ENCODE measurements at regions not wholly inside any gene's neighbourhood (a gene's known extent, or its start where the extent isn't known, plus 50 kb on each side); places are given as distances from the start of the nearest gene placed in this dataset.

- no peaks in the 10 kb centered on the region for H3K4me1 ChIP-seq (ENCODE audit: insufficient read depth, low read length)
- H3K4me3 ChIP-seq (ENCODE audit: low read length): no peak overlapping the region
- no peak for DNase-seq
- Mint-ChIP-seq H3K9me3 (peaks cover 0 to 3% (median 0%) of the 10 kb centered on the region in 5 donors), H3K4me3 (no peak overlapping the region), H3K27me3 (peaks cover 0 to 5% of the 10 kb centered on the region in 2 donors), H3K36me3 (peaks cover 0 to 3% (median 0%) of the 10 kb centered on the region in 3 donors), H3K4me1 (no peaks in the 10 kb centered on the region), H3K27ac (no peak overlapping the region)
- no peak overlapping the region for H3K27ac ChIP-seq (ENCODE audit: low read depth, low read length)
- H3K36me3 ChIP-seq (ENCODE audit: insufficient read depth, low read length): no peaks in the 10 kb centered on the region
- no peaks in the 10 kb centered on the region for H3K9me3 ChIP-seq (ENCODE audit: low read length)
- H3K27me3 ChIP-seq (ENCODE audit: insufficient read depth, low read length, poor library complexity, severe bottlenecking): no peaks in the 10 kb centered on the region
- ChIA-PET CTCF (no interaction called here), POLR2A (no interaction called here)
Observed at GRCh38 chr13:31528758-31529157, 210.6 kb upstream of the RXFP2 start.

GRCh38 chr13:31530922-31531321 is 208.4 kb upstream of the RXFP2 start:
- H3K36me3 ChIP-seq (ENCODE audit: insufficient read depth, low read length): no peaks in the 10 kb centered on the region
- no peaks in the 10 kb centered on the region for H3K4me1 ChIP-seq (ENCODE audit: insufficient read depth, low read length)
- no peak overlapping the region for H3K4me3 ChIP-seq (ENCODE audit: low read length)
- Mint-ChIP-seq H3K4me1 (no peaks in the 10 kb centered on the region), H3K36me3 (no peaks in the 10 kb centered on the region), H3K27me3 (peaks cover 2 to 7% of the 10 kb centered on the region in 2 donors), H3K27ac (no peak overlapping the region), H3K4me3 (no peak overlapping the region), H3K9me3 (peaks cover 0 to 3% (median 0%) of the 10 kb centered on the region in 5 donors)
- no peaks in the 10 kb centered on the region for H3K9me3 ChIP-seq (ENCODE audit: low read length)
- H3K27ac ChIP-seq (ENCODE audit: low read depth, low read length): no peak overlapping the region
- POLR2A ChIA-PET: no interaction called here
- CTCF ChIA-PET: no interaction called here
- DNase-seq: no peak
- no peaks in the 10 kb centered on the region for H3K27me3 ChIP-seq (ENCODE audit: insufficient read depth, low read length, poor library complexity, severe bottlenecking)

GRCh38 chr13:31537052-31537451 is 202.3 kb upstream of the RXFP2 start:
- Histone ChIP-seq H3K4me1 (ENCODE audit: insufficient read depth, low read length) (no peaks in the 10 kb centered on the region), H3K36me3 (ENCODE audit: insufficient read depth, low read length) (no peaks in the 10 kb centered on the region), H3K4me3 (ENCODE audit: low read length) (no peak overlapping the region), H3K27me3 (ENCODE audit: insufficient read depth, low read length, poor library complexity, severe bottlenecking) (no peaks in the 10 kb centered on the region), H3K27ac (ENCODE audit: low read depth, low read length) (no peak overlapping the region), H3K9me3 (ENCODE audit: low read length) (no peaks in the 10 kb centered on the region)
- Mint-ChIP-seq H3K4me1 (no peaks in the 10 kb centered on the region), H3K36me3 (no peaks in the 10 kb centered on the region), H3K27ac (no peak overlapping the region), H3K4me3 (no peak overlapping the region), H3K27me3 (peaks cover 6% of the 10 kb centered on the region in 2 donors), H3K9me3 (peaks cover 0 to 2% (median 0%) of the 10 kb centered on the region in 5 donors)
- DNase-seq: no peak
- POLR2A ChIA-PET: no interaction called here
- CTCF ChIA-PET: no interaction called here

GRCh38 chr13:31538067-31539042 is 201.0 kb upstream of the RXFP2 start:
- no peak for DNase-seq
- Mint-ChIP-seq H3K4me3 (no peak overlapping the region), H3K27me3 (peaks cover 5 to 6% of the 10 kb centered on the region in 2 donors), H3K36me3 (no peaks in the 10 kb centered on the region), H3K9me3 (peaks cover 0 to 2% (median 0%) of the 10 kb centered on the region in 5 donors), H3K4me1 (no peaks in the 10 kb centered on the region), H3K27ac (no peak overlapping the region)
- CTCF ChIA-PET: no interaction called here
- H3K36me3 ChIP-seq (ENCODE audit: insufficient read depth, low read length): no peaks in the 10 kb centered on the region
- no peak overlapping the region for H3K27ac ChIP-seq (ENCODE audit: low read depth, low read length)
- no peaks in the 10 kb centered on the region for H3K9me3 ChIP-seq (ENCODE audit: low read length)
- H3K4me3 ChIP-seq (ENCODE audit: low read length): no peak overlapping the region
- no peaks in the 10 kb centered on the region for H3K27me3 ChIP-seq (ENCODE audit: insufficient read depth, low read length, poor library complexity, severe bottlenecking)
- POLR2A ChIA-PET: no interaction called here
- no peaks in the 10 kb centered on the region for H3K4me1 ChIP-seq (ENCODE audit: insufficient read depth, low read length)

GRCh38 chr13:31540281-31540680 is 199.0 kb upstream of the RXFP2 start:
- Histone ChIP-seq H3K36me3 (ENCODE audit: insufficient read depth, low read length) (no peaks in the 10 kb centered on the region), H3K4me1 (ENCODE audit: insufficient read depth, low read length) (no peaks in the 10 kb centered on the region), H3K27me3 (ENCODE audit: insufficient read depth, low read length, poor library complexity, severe bottlenecking) (no peaks in the 10 kb centered on the region), H3K9me3 (ENCODE audit: low read length) (no peaks in the 10 kb centered on the region), H3K27ac (ENCODE audit: low read depth, low read length) (no peak overlapping the region), H3K4me3 (ENCODE audit: low read length) (no peak overlapping the region)
- no peak overlapping the region for H3K4me3 Mint-ChIP-seq
- ChIA-PET CTCF (no interaction called here), POLR2A (no interaction called here)
- no peak overlapping the region for H3K27ac Mint-ChIP-seq
- H3K27me3 Mint-ChIP-seq: peaks cover 1 to 6% of the 10 kb centered on the region in 2 donors
- peaks cover 0 to 2% (median 0%) of the 10 kb centered on the region in 5 donors for H3K9me3 Mint-ChIP-seq
- no peaks in the 10 kb centered on the region for H3K36me3 Mint-ChIP-seq
- H3K4me1 Mint-ChIP-seq: no peaks in the 10 kb centered on the region
- no peak for DNase-seq

- H3K9me3 Mint-ChIP-seq: peaks cover 0 to 2% (median 0%) of the 10 kb centered on the region in 5 donors
- ChIA-PET POLR2A (no interaction called here), CTCF (no interaction called here)
- H3K4me1 Mint-ChIP-seq: no peaks in the 10 kb centered on the region
- peaks cover 0 to under 1% of the 10 kb centered on the region in 2 donors for H3K27me3 Mint-ChIP-seq
- Histone ChIP-seq H3K9me3 (ENCODE audit: low read length) (no peaks in the 10 kb centered on the region), H3K27me3 (ENCODE audit: insufficient read depth, low read length, poor library complexity, severe bottlenecking) (no peaks in the 10 kb centered on the region), H3K4me1 (ENCODE audit: insufficient read depth, low read length) (no peaks in the 10 kb centered on the region), H3K36me3 (ENCODE audit: insufficient read depth, low read length) (no peaks in the 10 kb centered on the region), H3K4me3 (ENCODE audit: low read length) (no peak overlapping the region), H3K27ac (ENCODE audit: low read depth, low read length) (no peak overlapping the region)
- no peak overlapping the region for H3K4me3 Mint-ChIP-seq
- DNase-seq: no peak
- H3K36me3 Mint-ChIP-seq: no peaks in the 10 kb centered on the region
- H3K27ac Mint-ChIP-seq: no peak overlapping the region
Observed at GRCh38 chr13:31543190-31543589, 196.1 kb upstream of the RXFP2 start.

GRCh38 chr13:31545616-31546015 is 193.7 kb upstream of the RXFP2 start:
- H3K27ac Mint-ChIP-seq: no peak overlapping the region
- ChIA-PET POLR2A (no interaction called here), CTCF (no interaction called here)
- no peaks in the 10 kb centered on the region for H3K36me3 Mint-ChIP-seq
- H3K4me3 ChIP-seq (ENCODE audit: low read length): no peak overlapping the region
- no peaks in the 10 kb centered on the region for H3K4me1 ChIP-seq (ENCODE audit: insufficient read depth, low read length)
- H3K9me3 Mint-ChIP-seq: peaks cover 0 to 2% (median 0%) of the 10 kb centered on the region in 5 donors
- no peak overlapping the region for H3K4me3 Mint-ChIP-seq
- no peaks in the 10 kb centered on the region for H3K4me1 Mint-ChIP-seq
- no peak for DNase-seq
- H3K27me3 ChIP-seq (ENCODE audit: insufficient read depth, low read length, poor library complexity, severe bottlenecking): no peaks in the 10 kb centered on the region
- H3K27me3 Mint-ChIP-seq: no peaks in the 10 kb centered on the region
- H3K9me3 ChIP-seq (ENCODE audit: low read length): no peaks in the 10 kb centered on the region
- H3K36me3 ChIP-seq (ENCODE audit: insufficient read depth, low read length): no peaks in the 10 kb centered on the region
- no peak overlapping the region for H3K27ac ChIP-seq (ENCODE audit: low read depth, low read length)

- POLR2A ChIA-PET: no interaction called here
- H3K4me3 Mint-ChIP-seq: no peak overlapping the region
- no peak overlapping the region for H3K27ac Mint-ChIP-seq
Observed at GRCh38 chr13:31556376-31556775, 182.9 kb upstream of the RXFP2 start.

More at GRCh38 chr13:31556376-31556775, 182.9 kb upstream of the RXFP2 start:
- Mint-ChIP-seq H3K36me3 (no peaks in the 10 kb centered on the region), H3K4me1 (no peaks in the 10 kb centered on the region), H3K27me3 (no peaks in the 10 kb centered on the region), H3K9me3 (peaks cover 0 to 7% (median 5%) of the 10 kb centered on the region in 5 donors)
- H3K36me3 ChIP-seq (ENCODE audit: insufficient read depth, low read length): no peaks in the 10 kb centered on the region
- no peak for DNase-seq
- no peak overlapping the region for H3K27ac ChIP-seq (ENCODE audit: low read depth, low read length)
- no peaks in the 10 kb centered on the region for H3K4me1 ChIP-seq (ENCODE audit: insufficient read depth, low read length)
- no peaks in the 10 kb centered on the region for H3K9me3 ChIP-seq (ENCODE audit: low read length)
- CTCF ChIA-PET: no interaction called here
- no peak overlapping the region for H3K4me3 ChIP-seq (ENCODE audit: low read length)
- H3K27me3 ChIP-seq (ENCODE audit: insufficient read depth, low read length, poor library complexity, severe bottlenecking): no peaks in the 10 kb centered on the region

Measured in CD8-positive, alpha-beta memory T cell (primary cell).